Neuronal stem cell (in vitro differentiated cells): ENCODE measurements at regions not wholly inside any gene's neighbourhood (a gene's known extent, or its start where the extent isn't known, plus 50 kb on each side); places are given as distances from the start of the nearest gene placed in this dataset.

ENCODE experiments used
- DNase-seq: peaks from one replicate; pipeline ENCODE4 v3.0.0-alpha.2; 2013; ENCODE audit warnings: low spot score
- H2AFZ ChIP-seq: one replicate; pipeline ENCODE4 v1.6.1; 2013; ENCODE audit warnings: mild to moderate bottlenecking, low read length, inconsistent platforms
- H2AK5ac ChIP-seq: 2 replicates; pipeline ENCODE4 v1.6.1; 2013; ENCODE audit warnings: low read depth, mild to moderate bottlenecking, inconsistent platforms, low read length, moderate library complexity, mixed read lengths
- H2BK120ac ChIP-seq: 2 replicates; pipeline ENCODE4 v1.6.1; 2013; ENCODE audit warnings: low read depth, mild to moderate bottlenecking, inconsistent platforms, low read length, moderate library complexity, mixed read lengths
- H2BK12ac ChIP-seq: one replicate; pipeline ENCODE4 v1.6.1; 2013; ENCODE audit warnings: low read length, inconsistent platforms
- H2BK15ac ChIP-seq: 2 replicates; pipeline ENCODE4 v1.6.1; 2013; ENCODE audit warnings: mild to moderate bottlenecking, low read length, inconsistent platforms, mixed read lengths
- H2BK5ac ChIP-seq: one replicate; pipeline ENCODE4 v1.6.1; 2013; ENCODE audit warnings: inconsistent platforms, mild to moderate bottlenecking, low read length, moderate library complexity
- H3K14ac ChIP-seq: one replicate; pipeline ENCODE4 v1.6.1; 2013; ENCODE audit warnings: low read length, inconsistent platforms
- H3K18ac ChIP-seq: 2 replicates; pipeline ENCODE4 v1.6.1; 2013; ENCODE audit warnings: low read length, inconsistent platforms
- H3K23ac ChIP-seq: 2 replicates; pipeline ENCODE4 v1.6.1; 2013; ENCODE audit warnings: low read depth, mild to moderate bottlenecking, mixed read lengths, low read length, inconsistent platforms; ENCODE audit not compliant: poor library complexity
- H3K27ac ChIP-seq: replicated peaks from 3 replicates; pipeline ENCODE4 v1.5.1; 2013; ENCODE audit warnings: low read length, inconsistent platforms
- H3K27me3 ChIP-seq, 3 experiments: 2 replicates each; pipeline ENCODE4 v1.6.1; 2013; ENCODE audit warnings: low read length in 3 of 3, mild to moderate bottlenecking in 2 of 3, inconsistent platforms in 1 of 3, low read depth in 1 of 3, mixed read lengths in 1 of 3, moderate library complexity in 1 of 3; ENCODE audit not compliant: control insufficient read depth in 3 of 3, insufficient read depth in 3 of 3
- H3K36me3 ChIP-seq, 2 donors: replicated peaks in 1 of 2; 2 replicates each; pipeline ENCODE4 v1.6.1; 2013; ENCODE audit warnings: low read length in 2 of 2; ENCODE audit not compliant: control insufficient read depth in 2 of 2, insufficient read depth in 2 of 2
- H3K4ac ChIP-seq: 2 replicates; pipeline ENCODE4 v1.6.1; 2013; ENCODE audit warnings: inconsistent platforms, mild to moderate bottlenecking, low read length, moderate library complexity
- H3K4me1 ChIP-seq, 2 donors: 1 replicate in 1 of 2; 2 replicates in 1 of 2; pipeline ENCODE4 v1.6.1; 2013; ENCODE audit warnings: low read length in 2 of 2, low read depth in 1 of 2; ENCODE audit not compliant: control insufficient read depth in 2 of 2, insufficient read depth in 1 of 2
- H3K4me2 ChIP-seq: one replicate; pipeline ENCODE4 v1.6.1; 2013; ENCODE audit warnings: mild to moderate bottlenecking, low read length, inconsistent platforms; ENCODE audit not compliant: insufficient read depth, poor library complexity, severe bottlenecking
- H3K4me3 ChIP-seq, 2 donors: 2 replicates each; pipeline ENCODE4 v1.5.1; 2013; ENCODE audit warnings: low read length in 2 of 2, mild to moderate bottlenecking in 2 of 2, inconsistent platforms in 1 of 2, moderate library complexity in 1 of 2
- H3K79me1 ChIP-seq: one replicate; pipeline ENCODE4 v1.6.1; 2013; ENCODE audit warnings: low read depth, mild to moderate bottlenecking, inconsistent platforms, low read length, moderate library complexity
- H3K9ac ChIP-seq: one replicate; pipeline ENCODE4 v1.6.1; 2013; ENCODE audit warnings: mild to moderate bottlenecking, low read depth, low read length, inconsistent platforms; ENCODE audit not compliant: poor library complexity
- H3K9me3 ChIP-seq, 2 donors: replicated peaks in 1 of 2; 2 replicates each; pipeline versions ENCODE3 to v1.6.1; 2013; ENCODE audit warnings: low read length in 2 of 2, mild to moderate bottlenecking in 2 of 2, inconsistent platforms in 1 of 2, low read depth in 1 of 2, mixed read lengths in 1 of 2, moderate library complexity in 1 of 2; ENCODE audit not compliant: control insufficient read depth in 2 of 2, insufficient read depth in 1 of 2
- H4K8ac ChIP-seq: one replicate; pipeline ENCODE4 v1.6.1; 2013; ENCODE audit warnings: low read depth, mild to moderate bottlenecking, inconsistent platforms, low read length, moderate library complexity
- H4K91ac ChIP-seq: one replicate; pipeline ENCODE4 v1.6.1; 2013; ENCODE audit warnings: low read length, low read depth, mild to moderate bottlenecking, inconsistent platforms; ENCODE audit not compliant: poor library complexity
- WGBS, 2 donors: extraction: QIAGEN DNeasy Blood & Tissue Kit; methylation state at CpG; one replicate each; pipeline ENCODE4 v1.1.7; 2013; ENCODE audit warnings: missing lambda C conversion rate in 2 of 2, mixed read lengths in 1 of 2; ENCODE audit not compliant: insufficient read length in 2 of 2, insufficient replicate concordance in 1 of 2; ENCODE audit errors: extremely low coverage in 2 of 2; 5-methylcytosine and 5-hydroxymethylcytosine counted together

GRCh38 chr2:144875290-144875969 lies 355.5 kb upstream of the ZEB2 start:
- Histone ChIP-seq H4K8ac (no peak overlapping the region), H3K9me3 (no peaks in the 10 kb centered on the region), H2BK5ac (no peak overlapping the region), H3K18ac (no peak overlapping the region), H3K4me2 (no peak overlapping the region), H3K23ac (no peak overlapping the region), H4K91ac (no peak overlapping the region), H2AK5ac (no peak overlapping the region), H3K27me3 (no peaks in the 10 kb centered on the region), H3K14ac (no peak overlapping the region), H2BK12ac (no peak overlapping the region), H3K4me1 (no peaks in the 10 kb centered on the region), H3K79me1 (no peaks in the 10 kb centered on the region), H2AFZ (no peak overlapping the region), H3K36me3 (no peaks in the 10 kb centered on the region), H2BK15ac (no peak overlapping the region), H3K4me3 (no peak overlapping the region), H2BK120ac (no peak overlapping the region), H3K4ac (no peak overlapping the region), H3K27ac (no peak overlapping the region), H3K9ac (no peak overlapping the region)
- WGBS, 2 donors = no CpG with 5 or more reads among the region's 3 CpGs
- DNase-seq = no peak

GRCh38 chr2:144865670-144866069 lies 345.8 kb upstream of the ZEB2 start:
- Histone ChIP-seq H4K91ac (no peak overlapping the region), H2BK15ac (no peak overlapping the region), H3K4me1 (no peaks in the 10 kb centered on the region), H3K27ac (no peak overlapping the region), H4K8ac (no peak overlapping the region), H3K23ac (no peak overlapping the region), H3K14ac (no peak overlapping the region), H3K4me3 (no peak overlapping the region), H3K27me3 (no peaks in the 10 kb centered on the region), H2AK5ac (no peak overlapping the region), H2BK120ac (no peak overlapping the region), H2AFZ (no peak overlapping the region), H2BK5ac (no peak overlapping the region), H2BK12ac (no peak overlapping the region), H3K4me2 (no peak overlapping the region), H3K9ac (no peak overlapping the region), H3K4ac (no peak overlapping the region), H3K18ac (no peak overlapping the region), H3K36me3 (no peaks in the 10 kb centered on the region), H3K9me3 (no peaks in the 10 kb centered on the region), H3K79me1 (no peaks in the 10 kb centered on the region)
- WGBS, 2 donors = no CpG with 5 or more reads among the region's 1 CpG
- DNase-seq = no peak

GRCh38 chr2:144859716-144860115 lies 339.8 kb upstream of the ZEB2 start:
- Histone ChIP-seq H3K4me1 (no peaks in the 10 kb centered on the region), H2AFZ (no peak overlapping the region), H2AK5ac (no peak overlapping the region), H2BK5ac (no peak overlapping the region), H3K36me3 (no peaks in the 10 kb centered on the region), H4K91ac (no peak overlapping the region), H3K14ac (no peak overlapping the region), H3K9me3 (peaks cover 0 to 5% of the 10 kb centered on the region in 2 donors), H2BK12ac (no peak overlapping the region), H3K79me1 (no peaks in the 10 kb centered on the region), H3K23ac (no peak overlapping the region), H2BK120ac (no peak overlapping the region), H3K4ac (no peak overlapping the region), H3K18ac (no peak overlapping the region), H4K8ac (no peak overlapping the region), H3K27ac (no peak overlapping the region), H3K4me2 (no peak overlapping the region), H3K9ac (no peak overlapping the region), H2BK15ac (no peak overlapping the region), H3K27me3 (no peaks in the 10 kb centered on the region), H3K4me3 (no peak overlapping the region)
- DNase-seq = no peak
- no CpG with 5 or more reads among the region's 4 CpGs for WGBS, 2 donors

- no peak overlapping the region for H2BK15ac ChIP-seq
- no peaks in the 10 kb centered on the region for H3K36me3 ChIP-seq
- H3K4me3 ChIP-seq = no peak overlapping the region
- no peak overlapping the region for H3K23ac ChIP-seq
- no peak overlapping the region for H3K4me2 ChIP-seq
- H3K14ac ChIP-seq = no peak overlapping the region
- WGBS, 2 donors = no CpG with 5 or more reads among the region's 4 CpGs
- H2BK5ac ChIP-seq = no peak overlapping the region
- no peak overlapping the region for H2AK5ac ChIP-seq
- H3K4me1 ChIP-seq = no peaks in the 10 kb centered on the region
- H4K8ac ChIP-seq = no peak overlapping the region
- no peaks in the 10 kb centered on the region for H3K79me1 ChIP-seq
- H3K18ac ChIP-seq = no peak overlapping the region
- H3K27ac ChIP-seq = no peak overlapping the region
- no peak overlapping the region for H2BK120ac ChIP-seq
- no peaks in the 10 kb centered on the region for H3K27me3 ChIP-seq
- H3K9me3 ChIP-seq = peaks cover 0 to 8% of the 10 kb centered on the region in 2 donors
- no peak overlapping the region for H4K91ac ChIP-seq
- H2AFZ ChIP-seq = no peak overlapping the region
- H3K9ac ChIP-seq = no peak overlapping the region
- no peak overlapping the region for H3K4ac ChIP-seq
- H2BK12ac ChIP-seq = no peak overlapping the region
- DNase-seq = no peak
Measured at GRCh38 chr2:144858211-144858610, 338.3 kb upstream of the ZEB2 start.
